ENCODE measurements at regions not wholly inside any gene's neighbourhood (a gene's known extent, or its start where the extent isn't known, plus 50 kb on each side); places are given as distances from the start of the nearest gene placed in this dataset.

- Mint-ChIP-seq H3K27ac (ENCODE audit: unreplicated experiment) (no peak overlapping the region), H3K27me3 (ENCODE audit: unreplicated experiment) (no peaks in the 10 kb centered on the region), H3K4me1 (ENCODE audit: unreplicated experiment) (no peaks in the 10 kb centered on the region), H3K9me3 (ENCODE audit: unreplicated experiment) (peaks cover 2% of the 10 kb centered on the region), H3K4me3 (ENCODE audit: unreplicated experiment) (no peak overlapping the region), H3K36me3 (ENCODE audit: unreplicated experiment) (no peaks in the 10 kb centered on the region)
- DNase-seq (ENCODE audit: extremely low spot score, unreplicated experiment): no peak
- no peak for TF ChIP-seq CTCF (IDR thresholded peaks at IDR 0.05)
These were observed 772.9 kb upstream of the NOVA1 start for GRCh38 chr14:27370775-27371174.

- H3K27ac Mint-ChIP-seq (ENCODE audit: unreplicated experiment): no peak overlapping the region
- no peaks in the 10 kb centered on the region for H3K36me3 Mint-ChIP-seq (ENCODE audit: unreplicated experiment)
- no peaks in the 10 kb centered on the region for H3K27me3 Mint-ChIP-seq (ENCODE audit: unreplicated experiment)
- no peak overlapping the region for H3K4me3 Mint-ChIP-seq (ENCODE audit: unreplicated experiment)
- no peaks in the 10 kb centered on the region for H3K4me1 Mint-ChIP-seq (ENCODE audit: unreplicated experiment)
- no peak for DNase-seq (ENCODE audit: extremely low spot score, unreplicated experiment)
- no peak for TF ChIP-seq CTCF (IDR thresholded peaks at IDR 0.05)
- H3K9me3 Mint-ChIP-seq (ENCODE audit: unreplicated experiment): peaks cover 6% of the 10 kb centered on the region
These were observed 773.4 kb upstream of the NOVA1 start for GRCh38 chr14:27371209-27371608.

GRCh38 chr14:27371868-27372267, 774.0 kb upstream of the NOVA1 start:
- Mint-ChIP-seq H3K27ac (ENCODE audit: unreplicated experiment) (no peak overlapping the region), H3K36me3 (ENCODE audit: unreplicated experiment) (no peaks in the 10 kb centered on the region), H3K9me3 (ENCODE audit: unreplicated experiment) (peaks cover 6% of the 10 kb centered on the region)

GRCh38 chr14:27372771-27373170, 774.9 kb upstream of the NOVA1 start:
- Mint-ChIP-seq H3K36me3 (ENCODE audit: unreplicated experiment) (no peaks in the 10 kb centered on the region), H3K4me1 (ENCODE audit: unreplicated experiment) (no peaks in the 10 kb centered on the region), H3K27ac (ENCODE audit: unreplicated experiment) (no peak overlapping the region), H3K27me3 (ENCODE audit: unreplicated experiment) (no peaks in the 10 kb centered on the region), H3K9me3 (ENCODE audit: unreplicated experiment) (peaks cover 6% of the 10 kb centered on the region), H3K4me3 (ENCODE audit: unreplicated experiment) (no peak overlapping the region)
- DNase-seq (ENCODE audit: extremely low spot score, unreplicated experiment): no peak
- TF ChIP-seq CTCF (IDR thresholded peaks at IDR 0.05): no peak

More at GRCh38 chr14:27371868-27372267, 774.0 kb upstream of the NOVA1 start:
- no peak for TF ChIP-seq CTCF (IDR thresholded peaks at IDR 0.05)
- Mint-ChIP-seq H3K4me3 (ENCODE audit: unreplicated experiment) (no peak overlapping the region), H3K4me1 (ENCODE audit: unreplicated experiment) (no peaks in the 10 kb centered on the region), H3K27me3 (ENCODE audit: unreplicated experiment) (no peaks in the 10 kb centered on the region)
- DNase-seq (ENCODE audit: extremely low spot score, unreplicated experiment): no peak

GRCh38 chr14:27384124-27384523, 786.3 kb upstream of the NOVA1 start:
- no peak for DNase-seq (ENCODE audit: extremely low spot score, unreplicated experiment)
- no peak for TF ChIP-seq CTCF (IDR thresholded peaks at IDR 0.05)
- Mint-ChIP-seq H3K4me1 (ENCODE audit: unreplicated experiment) (peaks cover 15% of the 10 kb centered on the region), H3K4me3 (ENCODE audit: unreplicated experiment) (no peak overlapping the region), H3K36me3 (ENCODE audit: unreplicated experiment) (no peaks in the 10 kb centered on the region), H3K9me3 (ENCODE audit: unreplicated experiment) (no peaks in the 10 kb centered on the region), H3K27ac (ENCODE audit: unreplicated experiment) (no peak overlapping the region), H3K27me3 (ENCODE audit: unreplicated experiment) (no peaks in the 10 kb centered on the region)

All from osteocyte (in vitro differentiated cells).